Fibroblast of lung (primary cell): ENCODE measurements at regions not wholly inside any gene's neighbourhood (a gene's known extent, or its start where the extent isn't known, plus 50 kb on each side); places are given as distances from the start of the nearest gene placed in this dataset.

ENCODE experiments used
- CTCF ChIP-seq, 2 donors: IDR thresholded peaks in 1 of 2; conservative IDR thresholded peaks in 1 of 2; 1 replicate in 1 of 2; 2 replicates in 1 of 2; pipeline ENCODE4 v1.5.1; 2011 to 2012; ENCODE audit warnings: low read length in 2 of 2, control low read depth in 1 of 2, inconsistent platforms in 1 of 2, low read depth in 1 of 2, mild to moderate bottlenecking in 1 of 2
- EZH2 ChIP-seq: IDR thresholded peaks from 2 replicates; pipeline ENCODE4 v1.5.1; 2012; ENCODE audit warnings: low read length, control low read depth, mild to moderate bottlenecking; ENCODE audit errors: missing control alignments

DNA sequence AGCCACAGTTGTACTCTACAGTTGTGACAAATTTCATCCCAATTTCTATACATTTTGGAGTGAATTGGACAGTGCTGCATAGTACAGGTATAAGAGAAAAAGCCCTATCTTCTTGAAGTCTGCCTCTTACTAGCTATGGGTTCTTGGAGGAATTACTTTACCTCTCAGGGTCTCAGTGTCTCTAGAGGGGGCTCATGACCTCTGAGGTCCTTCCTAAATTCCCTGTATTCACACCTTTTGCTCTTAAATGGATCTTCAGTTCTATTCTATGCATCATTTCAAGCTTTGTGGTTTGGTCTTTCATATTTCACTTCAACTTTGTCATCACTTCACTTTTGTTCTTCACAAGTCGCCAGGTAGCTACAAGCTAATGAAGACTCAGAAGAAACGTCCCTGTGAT lies 71.2 kb upstream of the ERCC4 start:
- no peak for TF ChIP-seq CTCF (conservative IDR thresholded peaks at IDR 0.05 in 1 of 2, IDR thresholded peaks at IDR 0.05 in 1 of 2; ENCODE audit: low read depth in 1 of 2, low read length in 2 of 2)
- no peak for TF ChIP-seq EZH2
